PC-3 (cell line): ENCODE measurements at regions not wholly inside any gene's neighbourhood (a gene's known extent, or its start where the extent isn't known, plus 50 kb on each side); places are given as distances from the start of the nearest gene placed in this dataset.

Experiments used
- ATAC-seq: fragments of 200-7000 bp; cut with Tn5 transposase; 2 replicates; pipeline ENCODE4 v1.9.1; 2020; ENCODE audit warnings: mild to moderate bottlenecking, moderate library complexity
- BruUV-seq: library from RNA; stranded (reverse); fragments of 400-500 nt; replicated peaks from 2 replicates; lab custom pipeline; 2021; lab: Mats Ljungman, UMichigan
- CTCF ChIA-PET: fragments of 300-600 bp; sonication (Branson Sonifier 250); formaldehyde crosslinking; loops from one replicate; lab custom pipeline; 2022; ENCODE audit warnings: antibody characterized with exemption; lab: Charles Lee
- POLR2A ChIA-PET: fragments of 300-600 bp; sonication (Branson Sonifier 250); formaldehyde crosslinking; loops from one replicate; lab custom pipeline; 2022; ENCODE audit warnings: antibody characterized with exemption; ENCODE audit not compliant: unreplicated experiment; lab: Charles Lee
- DNase-seq: peaks from one replicate; pipeline ENCODE4 v3.0.0-alpha.2; 2015
- H2AFZ ChIP-seq: fragments of 300-600 bp; sonication (generic); 2 replicates; pipeline ENCODE4 v1.6.0; 2016; ENCODE audit warnings: antibody characterized with exemption, low read length
- H3F3A ChIP-seq: fragments of 300-600 bp; sonication (generic); one replicate; pipeline ENCODE4 v1.6.0; 2017; ENCODE audit warnings: antibody characterized with exemption, low read length, control low read depth, mild to moderate bottlenecking; ENCODE audit not compliant: unreplicated experiment
- H3K27ac ChIP-seq: fragments of 300-600 bp; sonication (generic); 2 replicates; pipeline ENCODE4 v1.5.1; 2016; ENCODE audit warnings: mild to moderate bottlenecking, low read length
- H3K27me3 ChIP-seq: fragments of 300-600 bp; sonication (generic); 2 replicates; pipeline ENCODE4 v1.6.1; 2016; ENCODE audit warnings: low read length, mixed read lengths
- H3K36me3 ChIP-seq: fragments of 300-600 bp; sonication (generic); 2 replicates; pipeline ENCODE4 v1.6.1; 2016; ENCODE audit warnings: low read depth, mixed run types, low read length, mixed read lengths
- H3K4me1 ChIP-seq: fragments of 300-600 bp; sonication (generic); 2 replicates; pipeline ENCODE4 v1.5.1; 2016; ENCODE audit warnings: low read length; ENCODE audit not compliant: insufficient read depth
- H3K4me2 ChIP-seq: fragments of 300-600 bp; sonication (generic); 2 replicates; pipeline ENCODE4 v1.6.0; 2016; ENCODE audit warnings: low read length
- H3K4me3 ChIP-seq: fragments of 300-600 bp; sonication (generic); 2 replicates; pipeline ENCODE4 v1.5.1; 2016; ENCODE audit warnings: mild to moderate bottlenecking, low read length, mixed read lengths
- H3K79me2 ChIP-seq: fragments of 300-600 bp; sonication (generic); 2 replicates; pipeline ENCODE4 v1.6.1; 2017; ENCODE audit warnings: low read length, mixed read lengths
- H3K9ac ChIP-seq: fragments of 300-600 bp; sonication (generic); 2 replicates; pipeline ENCODE4 v1.6.0; 2016; ENCODE audit warnings: mild to moderate bottlenecking, low read length
- H3K9me2 ChIP-seq: fragments of 300-600 bp; sonication (generic); replicated peaks from 2 replicates; pipeline ENCODE4 v1.6.1; 2016; ENCODE audit warnings: mixed run types, low read length, mixed read lengths
- H3K9me3 ChIP-seq: fragments of 300-600 bp; sonication (generic); 2 replicates; pipeline ENCODE4 v1.6.1; 2016; ENCODE audit warnings: low read length, mixed read lengths
- H4K20me1 ChIP-seq: fragments of 300-600 bp; sonication (generic); 2 replicates; pipeline ENCODE4 v1.6.1; 2016; ENCODE audit warnings: low read length, mixed read lengths
- CTCF ChIP-seq: fragments of 300-600 bp; sonication (generic); conservative IDR thresholded peaks from 2 replicates; pipeline ENCODE4 v1.5.1; 2017; ENCODE audit warnings: antibody characterized with exemption, low read depth, mild to moderate bottlenecking, low read length
- EZH2 ChIP-seq: fragments of 300-600 bp; sonication (generic); IDR thresholded peaks from one replicate; pipeline ENCODE4 v1.6.1; 2017; ENCODE audit warnings: antibody characterized with exemption, mild to moderate bottlenecking, low read length; ENCODE audit not compliant: unreplicated experiment
- EZH2phosphoT487 ChIP-seq: fragments of 300-600 bp; sonication (generic); IDR thresholded peaks from 2 replicates; pipeline ENCODE4 v1.6.1; 2018; ENCODE audit warnings: mild to moderate bottlenecking, antibody characterized with exemption, low read length, borderline replicate concordance
- intact Hi-C: fragments of 100-400 bp; cut with micrococcal nuclease; formaldehyde crosslinking; loops from 2 replicates; pipeline ENCODE4 v1.9.0; 2023

- Histone ChIP-seq H3K27ac (no peak overlapping the region), H3K27me3 (no peaks in the 10 kb centered on the region), H4K20me1 (no peaks in the 10 kb centered on the region), H3K4me2 (no peak overlapping the region), H3K9me3 (no peaks in the 10 kb centered on the region), H3K4me1 (no peaks in the 10 kb centered on the region), H3F3A (no peaks in the 10 kb centered on the region), H3K36me3 (no peaks in the 10 kb centered on the region), H3K9me2 (no peaks in the 10 kb centered on the region), H3K79me2 (no peaks in the 10 kb centered on the region), H2AFZ (no peak overlapping the region), H3K9ac (no peak overlapping the region), H3K4me3 (no peak overlapping the region)
- ChIA-PET POLR2A (no interaction called here), CTCF (no interaction called here)
- DNase-seq (no peak), ATAC-seq (no peak)
- intact Hi-C loops = no loop called here
- TF ChIP-seq CTCF (no peak), EZH2 (no peak), EZH2phosphoT487 (no peak)
- no TSS peak for BruUV-seq
Observed at GRCh38 chr2:16120591-16121180, 180.3 kb downstream of the MYCN start.

GRCh38 chr2:16119741-16120140, 179.4 kb downstream of the MYCN start:
- Histone ChIP-seq H3K4me1 (no peaks in the 10 kb centered on the region), H3K9ac (no peak overlapping the region), H3K9me2 (no peaks in the 10 kb centered on the region), H3K9me3 (no peaks in the 10 kb centered on the region), H3K4me2 (no peak overlapping the region), H2AFZ (no peak overlapping the region), H3K27ac (no peak overlapping the region), H3K27me3 (no peaks in the 10 kb centered on the region), H3K79me2 (no peaks in the 10 kb centered on the region), H3F3A (no peaks in the 10 kb centered on the region), H4K20me1 (no peaks in the 10 kb centered on the region), H3K36me3 (no peaks in the 10 kb centered on the region), H3K4me3 (no peak overlapping the region)
- TF ChIP-seq EZH2phosphoT487 = no peak
- no peak for TF ChIP-seq EZH2
- no peak for TF ChIP-seq CTCF
- ATAC-seq = no peak
- DNase-seq = no peak
- CTCF ChIA-PET = no interaction called here
- no TSS peak for BruUV-seq
- POLR2A ChIA-PET = no interaction called here
- intact Hi-C loops = no loop called here
